GM12878 (cell line): ENCODE measurements at regions not wholly inside any gene's neighbourhood (a gene's known extent, or its start where the extent isn't known, plus 50 kb on each side); places are given as distances from the start of the nearest gene placed in this dataset.

ENCODE experiments used
- ATAC-seq: fragments of 200-7000 bp; cut with Tn5 transposase; 3 replicates; pipeline ENCODE4 v1.9.1; 2020; ENCODE audit warnings: mild to moderate bottlenecking, moderate library complexity
- BruUV-seq: library from RNA; stranded (reverse); fragments of 400-500 nt; replicated peaks from 2 replicates; lab custom pipeline; 2021; lab: Mats Ljungman, UMichigan
- CTCF ChIA-PET: fragments of 300-600 bp; sonication (Branson Sonifier 250); formaldehyde crosslinking; extraction: SDS; loops from one replicate; lab custom pipeline; 2021; ENCODE audit warnings: inconsistent platforms; lab: Yijun Ruan, JAX
- POLR2A ChIA-PET: fragments of 350-600 bp; formaldehyde crosslinking; extraction: SDS; loops from one replicate; lab custom pipeline; 2021; ENCODE audit warnings: inconsistent platforms; lab: Charles Lee
- RAD21 ChIA-PET: fragments of 300-600 bp; sonication (Branson Sonifier 250); formaldehyde crosslinking; loops from one replicate; lab custom pipeline; 2023; ENCODE audit warnings: antibody characterized with exemption; ENCODE audit not compliant: unreplicated experiment; lab: Charles Lee
- SMC1A ChIA-PET: fragments of 300-600 bp; sonication (Branson Sonifier 250); formaldehyde crosslinking; loops from one replicate; lab custom pipeline; 2023; ENCODE audit not compliant: unreplicated experiment, uncharacterized antibody; lab: Charles Lee
- DNase-seq: peaks from one replicate; pipeline ENCODE4 v3.0.0-alpha.2; 2011; ENCODE audit warnings: low read depth, low spot score
- FAIRE-seq: peaks from 3 replicates; lab custom pipeline; 2011; peaks lifted over from hg19 to GRCh38; lab: Jason Lieb, UNC
- H2AFZ ChIP-seq: 2 replicates; pipeline ENCODE4 v1.6.0; 2011; ENCODE audit warnings: low read depth, low read length, control low read depth; ENCODE audit not compliant: control insufficient read depth
- H3K27ac ChIP-seq: 2 replicates; pipeline ENCODE4 v1.5.1; 2011; ENCODE audit warnings: control low read depth; ENCODE audit not compliant: control insufficient read depth, insufficient read depth
- H3K27me3 ChIP-seq, 2 experiments: replicated peaks in 1 of 2; 2 replicates each; pipeline versions ENCODE4 v1.6.0 to v1.6.1; 2011; ENCODE audit warnings: low read length in 1 of 2; ENCODE audit not compliant: control insufficient read depth in 2 of 2, insufficient read depth in 2 of 2
- H3K36me3 ChIP-seq, 2 experiments: 2 replicates each; pipeline ENCODE4 v1.5.1; 2011; ENCODE audit warnings: low read length in 1 of 2; ENCODE audit not compliant: control insufficient read depth in 2 of 2, insufficient read depth in 2 of 2
- H3K4me1 ChIP-seq: 2 replicates; pipeline ENCODE4 v1.6.1; 2011; ENCODE audit warnings: mild to moderate bottlenecking, low read length, moderate library complexity, mixed read lengths; ENCODE audit not compliant: control insufficient read depth, insufficient read depth
- H3K4me2 ChIP-seq: 2 replicates; pipeline ENCODE4 v1.6.0; 2011; ENCODE audit warnings: control low read depth; ENCODE audit not compliant: control insufficient read depth, insufficient read depth
- H3K4me3 ChIP-seq: fragments of 200-600 bp; sonication (generic); 2 replicates; pipeline ENCODE4 v1.5.1; 2016
- H3K79me2 ChIP-seq: 2 replicates; pipeline ENCODE4 v1.6.0; 2011; ENCODE audit warnings: low read length; ENCODE audit not compliant: control insufficient read depth, insufficient read depth
- H3K9ac ChIP-seq: 2 replicates; pipeline ENCODE4 v1.8.0; 2011; ENCODE audit warnings: low read length, control low read depth, mixed read lengths; ENCODE audit not compliant: control insufficient read depth, insufficient read depth
- H3K9me3 ChIP-seq: replicated peaks from 3 replicates; pipeline ENCODE4 v1.5.1; 2011; ENCODE audit warnings: mild to moderate bottlenecking, low read length; ENCODE audit not compliant: control insufficient read depth, insufficient read depth
- H4K20me1 ChIP-seq: 2 replicates; pipeline ENCODE4 v1.6.0; 2011; ENCODE audit not compliant: control insufficient read depth, insufficient read depth
- CHD2 ChIP-seq: IDR thresholded peaks from 2 replicates; pipeline ENCODE4 v1.6.1; 2011; ENCODE audit warnings: low read depth, low read length, improper control_type of control experiment, borderline replicate concordance
- DPF2 ChIP-seq: fragments of 450-650 bp; IDR thresholded peaks from 2 replicates; pipeline ENCODE4 v1.6.1; 2017; ENCODE audit warnings: mild to moderate bottlenecking
- EGR1 ChIP-seq, 2 experiments: IDR thresholded peaks; 1 replicate in 1 of 2; 2 replicates in 1 of 2; pipeline ENCODE4 v1.6.1; 2011 to 2012; ENCODE audit warnings: low read depth in 2 of 2, low read length in 2 of 2, borderline replicate concordance in 1 of 2, mild to moderate bottlenecking in 1 of 2, moderate library complexity in 1 of 2
- RAD21 ChIP-seq: IDR thresholded peaks from 2 replicates; pipeline ENCODE4 v1.6.1; 2011; ENCODE audit warnings: mild to moderate bottlenecking, low read depth, low read length, moderate library complexity; ENCODE audit not compliant: insufficient read depth
- RB1 ChIP-seq: fragments of 450-650 bp; formaldehyde crosslinking; IDR thresholded peaks from 2 replicates; pipeline ENCODE4 v1.6.1; 2017; ENCODE audit warnings: mild to moderate bottlenecking, borderline replicate concordance
- RELB ChIP-seq: fragments of 450-650 bp; IDR thresholded peaks from 2 replicates; pipeline ENCODE4 v1.6.1; 2017; ENCODE audit warnings: low read depth, mild to moderate bottlenecking, moderate library complexity
- SMARCA5 ChIP-seq: fragments of 450-650 bp; IDR thresholded peaks from 2 replicates; pipeline ENCODE4 v1.6.1; 2017; ENCODE audit warnings: mild to moderate bottlenecking
- SMC3 ChIP-seq: IDR thresholded peaks from 2 replicates; pipeline ENCODE4 v1.6.1; 2011; ENCODE audit warnings: low read length, improper control_type of control experiment, borderline replicate concordance
- SUPT20H ChIP-seq: IDR thresholded peaks from 2 replicates; pipeline ENCODE4 v1.6.1; 2011; ENCODE audit warnings: low read depth, mild to moderate bottlenecking, low read length, moderate library complexity, borderline replicate concordance; ENCODE audit not compliant: control insufficient read depth
- TBL1XR1 ChIP-seq: IDR thresholded peaks from 2 replicates; pipeline ENCODE4 v1.6.1; 2012; ENCODE audit warnings: low read depth, low read length, improper control_type of control experiment
- TCF3 ChIP-seq: IDR thresholded peaks from 2 replicates; pipeline ENCODE4 v1.6.1; 2012; ENCODE audit warnings: low read depth, mild to moderate bottlenecking, low read length, borderline replicate concordance; ENCODE audit not compliant: insufficient read depth
- YY1 ChIP-seq: IDR thresholded peaks from 2 replicates; pipeline ENCODE4 v1.6.1; 2011; ENCODE audit warnings: low read depth, mild to moderate bottlenecking, low read length
- ZNF207 ChIP-seq: fragments of 450-650 bp; IDR thresholded peaks from 2 replicates; pipeline ENCODE4 v1.6.1; 2014; ENCODE audit warnings: antibody characterized with exemption, mild to moderate bottlenecking, borderline replicate concordance
- ZZZ3 ChIP-seq: IDR thresholded peaks from 2 replicates; pipeline ENCODE4 v1.6.1; 2011; ENCODE audit warnings: low read depth; ENCODE audit not compliant: control insufficient read depth, insufficient read length
- WGBS: methylation state at CpG from one replicate; pipeline ENCODE4 v1.1.6; 2016; ENCODE audit warnings: low lambda C conversion rate; ENCODE audit not compliant: insufficient replicate concordance, insufficient coverage; ENCODE audit errors: missing lambda C conversion rate; 5-methylcytosine and 5-hydroxymethylcytosine counted together
- in situ Hi-C: fragments of 300-500 bp; cut with MboI; formaldehyde crosslinking; loops from 9 replicates; pipeline ENCODE4 v1.14.3; 2018; ENCODE audit warnings: mixed read lengths
- intact Hi-C: fragments of 100-400 bp; cut with micrococcal nuclease; formaldehyde crosslinking; loops from one replicate; pipeline ENCODE4 v1.14.2; 2022; ENCODE audit not compliant: unreplicated experiment
- TF ChIP-seq, protein P1 (sequence below): fragments of 450-650 bp; formaldehyde crosslinking; IDR thresholded peaks from 2 replicates; pipeline ENCODE4 v1.4.0; 2020; ENCODE audit warnings: mild to moderate bottlenecking, moderate library complexity

GRCh38 chr22:19629720-19630419 is 84.4 kb upstream of the SEPTIN5 start:
- Histone ChIP-seq H4K20me1 (no peaks in the 10 kb centered on the region), H3K27ac (no peak overlapping the region), H3K36me3 (no peaks in the 10 kb centered on the region), H3K9ac (no peak overlapping the region), H3K9me3 (no peaks in the 10 kb centered on the region), H3K4me2 (no peak overlapping the region), H3K27me3 (0 out of 4 replicates have a peak, but pooled peaks cover 0 to 2% of the 10 kb centered on the region in 2 experiments), H3K4me3 (no peak overlapping the region), H2AFZ (no peak overlapping the region), H3K79me2 (no peaks in the 10 kb centered on the region), H3K4me1 (no peaks in the 10 kb centered on the region)
- intact Hi-C loops (loop anchor here (1.0 to 10.0 kb wide), 6 partner anchors 135 to 486 kb away; partner anchors contain the start of genes CDC45, ESS2, SLC25A1 and UFD1), in situ Hi-C loops (no loop called here)
- no peak for DNase-seq
- ChIA-PET SMC1A (interaction anchor here (0.6 to 2.1 kb wide), 14 partner anchors 10 to 485 kb away, joined by 3 to 9 read pairs (median 4); partner anchors contain the start of genes CDC45, CLTCL1 and ESS2), CTCF (interaction anchor here (0.6 to 4.3 kb wide), 35 partner anchors 8 to 519 kb away, joined by 3 to 35 read pairs (median 5); partner anchors contain the start of genes ESS2 and UFD1), POLR2A (no interaction called here), RAD21 (interaction anchor here (0.7 to 1.8 kb wide), 17 partner anchors 11 to 676 kb away, joined by 3 to 17 read pairs (median 4); partner anchors contain the start of genes CDC45, ESS2 and UFD1)
- peak; percentile 49 for FAIRE-seq
- WGBS, result 11% methylated on average over 13 of the region's 13 CpGs
- peak; percentile 98 for ATAC-seq
- no TSS peak for BruUV-seq
- TF ChIP-seq YY1, result peak; percentile 78
- TF ChIP-seq RB1, result peak; percentile 73; the same call in 1 of the 2 replicates
- TF ChIP-seq CHD2, result no peak
- TF ChIP-seq RAD21, result peak; percentile 94
- TF ChIP-seq RELB, result no peak
- TF ChIP-seq TBL1XR1, result no peak
- TF ChIP-seq SMC3, result peak; percentile 90
- TF ChIP-seq ZNF207, result peak; percentile 43; the same call in 1 of the 2 replicates
- TF ChIP-seq ZZZ3, result no peak
- no peak for TF ChIP-seq DPF2
- TF ChIP-seq SUPT20H, result no peak
- no peak for TF ChIP-seq TCF3
- TF ChIP-seq SMARCA5, result peak; percentile 67; the same call in 1 of the 2 replicates
- TF ChIP-seq EGR1 (IDR thresholded peaks at IDR 0.05; ENCODE audit: borderline replicate concordance in 1 of 2, low read depth in 2 of 2, low read length in 2 of 2), result peak in 1 of 2 experiments; percentile 47; a peak in 2 of 3 replicates
- TF ChIP-seq, protein P1, sequence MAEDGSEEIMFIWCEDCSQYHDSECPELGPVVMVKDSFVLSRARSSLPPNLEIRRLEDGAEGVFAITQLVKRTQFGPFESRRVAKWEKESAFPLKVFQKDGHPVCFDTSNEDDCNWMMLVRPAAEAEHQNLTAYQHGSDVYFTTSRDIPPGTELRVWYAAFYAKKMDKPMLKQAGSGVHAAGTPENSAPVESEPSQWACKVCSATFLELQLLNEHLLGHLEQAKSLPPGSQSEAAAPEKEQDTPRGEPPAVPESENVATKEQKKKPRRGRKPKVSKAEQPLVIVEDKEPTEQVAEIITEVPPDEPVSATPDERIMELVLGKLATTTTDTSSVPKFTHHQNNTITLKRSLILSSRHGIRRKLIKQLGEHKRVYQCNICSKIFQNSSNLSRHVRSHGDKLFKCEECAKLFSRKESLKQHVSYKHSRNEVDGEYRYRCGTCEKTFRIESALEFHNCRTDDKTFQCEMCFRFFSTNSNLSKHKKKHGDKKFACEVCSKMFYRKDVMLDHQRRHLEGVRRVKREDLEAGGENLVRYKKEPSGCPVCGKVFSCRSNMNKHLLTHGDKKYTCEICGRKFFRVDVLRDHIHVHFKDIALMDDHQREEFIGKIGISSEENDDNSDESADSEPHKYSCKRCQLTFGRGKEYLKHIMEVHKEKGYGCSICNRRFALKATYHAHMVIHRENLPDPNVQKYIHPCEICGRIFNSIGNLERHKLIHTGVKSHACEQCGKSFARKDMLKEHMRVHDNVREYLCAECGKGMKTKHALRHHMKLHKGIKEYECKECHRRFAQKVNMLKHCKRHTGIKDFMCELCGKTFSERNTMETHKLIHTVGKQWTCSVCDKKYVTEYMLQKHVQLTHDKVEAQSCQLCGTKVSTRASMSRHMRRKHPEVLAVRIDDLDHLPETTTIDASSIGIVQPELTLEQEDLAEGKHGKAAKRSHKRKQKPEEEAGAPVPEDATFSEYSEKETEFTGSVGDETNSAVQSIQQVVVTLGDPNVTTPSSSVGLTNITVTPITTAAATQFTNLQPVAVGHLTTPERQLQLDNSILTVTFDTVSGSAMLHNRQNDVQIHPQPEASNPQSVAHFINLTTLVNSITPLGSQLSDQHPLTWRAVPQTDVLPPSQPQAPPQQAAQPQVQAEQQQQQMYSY (CRISPR knock-in tag), result no peak
